HFF-Myc (cell line): ENCODE measurements at regions not wholly inside any gene's neighbourhood (a gene's known extent, or its start where the extent isn't known, plus 50 kb on each side); places are given as distances from the start of the nearest gene placed in this dataset.
"Not testable (repeated sequence)": the region's sequence is repeated elsewhere in the genome, so short reads cannot be mapped to it uniquely, and the experiment has no call there.

Source experiments
- DNase-seq: peaks from one replicate; pipeline ENCODE4 v3.0.0-alpha.2; 2011; ENCODE audit warnings: low read depth; ENCODE audit errors: extremely low read depth
- H3K4me3 ChIP-seq: replicated peaks from 2 replicates; pipeline ENCODE4 v1.5.1; 2011; ENCODE audit warnings: low read depth, mild to moderate bottlenecking, control low read depth, low read length
- CTCF ChIP-seq: IDR thresholded peaks from 2 replicates; pipeline ENCODE4 v1.5.1; 2012; ENCODE audit warnings: mild to moderate bottlenecking, low read depth, low read length, control low read depth; ENCODE audit errors: missing control alignments

- H3K4me3 ChIP-seq: no peak overlapping the region
- no peak for DNase-seq
- no peak for TF ChIP-seq CTCF
Observed at GRCh38 chr16:29319726-29320125, 86.8 kb downstream of the NPIPB11 start.

DNA sequence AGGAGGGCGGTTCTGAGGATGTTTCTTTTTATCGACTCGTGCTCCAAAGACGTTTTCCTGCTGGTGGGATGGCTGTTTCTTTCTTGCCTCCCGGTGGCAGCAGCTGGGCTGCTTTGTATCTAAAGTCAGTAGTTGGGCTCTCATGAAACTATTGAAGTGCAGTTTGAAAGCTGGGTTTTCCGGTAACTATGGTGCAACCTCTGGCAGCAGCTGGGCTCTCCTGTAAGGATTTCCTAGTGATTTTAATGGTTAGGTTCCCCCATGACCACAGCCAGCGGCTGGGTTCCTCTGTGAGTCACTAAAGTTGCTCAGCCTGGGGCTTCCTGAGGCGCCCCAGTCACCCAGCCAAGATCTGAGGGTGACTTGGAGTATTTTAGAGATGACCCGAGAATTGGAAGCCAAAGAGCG is 87.9 kb downstream of the NPIPB11 start:
- H3K4me3 ChIP-seq, DNase-seq: not testable (repeated sequence)

DNA sequence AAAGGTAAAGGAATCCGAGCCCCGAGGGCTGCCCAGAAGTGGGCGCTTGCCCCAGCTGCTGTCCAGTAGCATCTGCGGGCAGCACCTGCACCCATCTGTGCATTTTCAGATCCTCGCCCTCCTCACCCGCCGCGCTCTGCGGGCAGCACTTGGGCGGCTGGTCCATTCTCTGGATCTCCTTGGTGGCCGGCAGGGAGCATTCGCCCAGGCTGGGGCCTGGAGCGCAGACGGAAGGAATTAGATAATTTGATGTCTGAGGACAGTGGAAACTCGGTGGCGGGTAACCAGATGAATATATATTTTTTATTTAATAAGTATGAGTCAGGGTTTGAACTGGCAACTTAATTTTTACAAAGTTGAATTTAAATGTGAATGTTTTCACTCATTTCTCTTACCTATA is 88.5 kb downstream of the NPIPB11 start:
- H3K4me3 ChIP-seq: no peak overlapping the region
- DNase-seq: no peak
- no peak for TF ChIP-seq CTCF

DNA sequence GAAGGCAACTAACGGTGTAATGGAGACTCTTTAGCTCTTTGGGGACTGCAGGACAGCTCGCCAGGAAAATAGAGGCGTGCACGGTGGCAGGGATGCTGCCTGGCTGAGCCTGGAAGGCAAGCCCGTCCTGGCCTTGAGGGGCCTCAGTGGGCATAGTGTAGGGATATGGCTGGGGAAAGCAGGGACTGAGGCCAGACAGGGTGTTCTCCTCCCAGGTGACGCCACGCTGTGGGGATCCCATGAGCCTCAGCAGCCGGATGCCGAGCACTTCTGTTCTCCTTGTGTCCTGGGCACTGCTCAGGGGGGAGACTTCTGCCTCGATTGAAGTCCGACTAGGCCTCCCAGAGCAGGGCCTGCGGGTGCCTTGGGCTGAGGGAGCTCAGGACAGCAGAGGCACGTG is 89.2 kb downstream of the NPIPB11 start:
- no peak for DNase-seq
- H3K4me3 ChIP-seq: no peak overlapping the region
- TF ChIP-seq CTCF: no peak

DNA sequence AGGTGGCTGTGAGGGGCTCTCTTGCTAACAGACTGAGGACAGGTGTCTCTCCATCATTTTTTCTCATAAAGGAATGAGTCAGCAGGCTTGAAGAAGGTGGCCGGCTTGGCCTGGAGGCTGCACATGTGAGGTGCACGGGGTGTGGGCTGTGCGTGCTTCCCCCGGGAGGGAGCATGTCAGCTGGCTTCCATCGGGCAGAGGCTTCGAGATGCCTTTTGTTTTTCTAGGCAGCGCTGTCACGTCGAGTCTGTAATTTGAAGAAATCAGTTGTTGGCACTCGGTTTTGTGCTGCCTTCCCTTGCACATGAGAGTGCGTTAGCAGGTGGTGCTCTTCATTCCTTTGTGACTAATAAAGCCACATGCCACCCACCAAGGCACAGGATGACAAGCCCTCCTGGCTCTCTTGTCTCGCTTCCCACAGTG is 89.7 kb downstream of the NPIPB11 start:
- DNase-seq: no peak
- H3K4me3 ChIP-seq: no peak overlapping the region
- TF ChIP-seq CTCF: no peak

- H3K4me3 ChIP-seq: no peak overlapping the region
- TF ChIP-seq CTCF: no peak
- DNase-seq: no peak
Observed at GRCh38 chr16:29315916-29316517, 90.5 kb downstream of the NPIPB11 start.

DNA sequence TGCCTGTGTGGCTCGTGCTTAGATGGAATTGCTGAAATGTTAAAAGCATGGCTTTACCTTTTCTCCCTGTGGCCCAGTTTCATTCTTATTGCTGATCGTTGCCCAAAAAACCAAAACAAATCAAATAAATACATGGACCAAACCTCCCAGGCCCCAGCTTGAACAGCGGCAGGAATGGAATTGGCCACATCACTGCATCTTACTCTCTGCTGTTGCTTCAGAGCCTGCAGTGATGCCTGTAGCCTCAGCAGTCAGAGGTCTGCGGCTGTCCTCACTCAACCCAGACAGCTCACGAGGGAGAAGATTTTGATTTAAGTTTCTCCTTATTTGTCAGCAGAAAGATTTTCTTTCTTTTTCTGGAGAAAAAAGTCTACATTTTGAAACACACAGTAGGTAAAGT is 91.5 kb downstream of the NPIPB11 start:
- no peak for DNase-seq
- TF ChIP-seq CTCF: no peak
- no peak overlapping the region for H3K4me3 ChIP-seq
